WTC11 (cell line): ENCODE measurements at regions not wholly inside any gene's neighbourhood (a gene's known extent, or its start where the extent isn't known, plus 50 kb on each side); places are given as distances from the start of the nearest gene placed in this dataset.

Source experiments
- CDX4 ChIP-seq: fragments of 250-450 bp; sonication (Bioruptor Pico); IDR thresholded peaks from 2 replicates; pipeline ENCODE4 v1.9.0; 2021; ENCODE audit warnings: moderate library complexity, mild to moderate bottlenecking, inconsistent platforms, borderline replicate concordance
- CTCF ChIP-seq: fragments of 200-600 bp; IDR thresholded peaks from 2 replicates; pipeline ENCODE4 v1.8.0; 2022; ENCODE audit warnings: antibody characterized with exemption
- E2F4 ChIP-seq: sonication (generic); formaldehyde crosslinking; IDR thresholded peaks from 2 replicates; pipeline ENCODE4 v1.8.1; 2022; ENCODE audit warnings: low read depth, mild to moderate bottlenecking, moderate library complexity, missing genetic modification reagents, borderline replicate concordance
- ETV6 ChIP-seq: sonication (generic); formaldehyde crosslinking; IDR thresholded peaks from 2 replicates; pipeline ENCODE4 v1.8.1; 2022; ENCODE audit warnings: mild to moderate bottlenecking, missing genetic modification reagents
- GTF2I ChIP-seq: fragments of 250-450 bp; sonication (Bioruptor Pico); conservative IDR thresholded peaks from 2 replicates; pipeline ENCODE4 v1.4.0; 2021; ENCODE audit warnings: mild to moderate bottlenecking
- NR2C2 ChIP-seq: sonication (generic); formaldehyde crosslinking; IDR thresholded peaks from 2 replicates; pipeline ENCODE4 v1.8.0; 2022; ENCODE audit warnings: mild to moderate bottlenecking, missing genetic modification reagents
- SMAD4 ChIP-seq: sonication (generic); formaldehyde crosslinking; IDR thresholded peaks from 2 replicates; pipeline ENCODE4 v1.8.0; 2022; ENCODE audit warnings: mild to moderate bottlenecking, missing genetic modification reagents
- TCF7 ChIP-seq: sonication (generic); formaldehyde crosslinking; IDR thresholded peaks from 2 replicates; pipeline ENCODE4 v1.8.0; 2022; ENCODE audit warnings: mild to moderate bottlenecking, low read depth, missing genetic modification reagents, moderate library complexity
- TEAD4 ChIP-seq: sonication (generic); formaldehyde crosslinking; IDR thresholded peaks from 2 replicates; pipeline ENCODE4 v1.8.0; 2022; ENCODE audit warnings: mild to moderate bottlenecking, missing genetic modification reagents
- TP53 ChIP-seq: sonication (generic); formaldehyde crosslinking; IDR thresholded peaks from 2 replicates; pipeline ENCODE4 v1.8.1; 2023; ENCODE audit warnings: mild to moderate bottlenecking, missing genetic modification reagents
- ZNF121 ChIP-seq: sonication (generic); formaldehyde crosslinking; IDR thresholded peaks from 2 replicates; pipeline ENCODE4 v1.8.0; 2023; ENCODE audit warnings: missing genetic modification reagents
- TF ChIP-seq, protein P1 (sequence below): fragments of 250-450 bp; sonication (Bioruptor Pico); IDR thresholded peaks from 2 replicates; pipeline ENCODE4 v1.8.0; 2021; ENCODE audit warnings: mild to moderate bottlenecking
- TF ChIP-seq, protein P2 (sequence below): sonication (generic); formaldehyde crosslinking; IDR thresholded peaks from 2 replicates; pipeline ENCODE4 v1.8.0; 2022; ENCODE audit warnings: mild to moderate bottlenecking, missing genetic modification reagents
- TF ChIP-seq, protein P3 (sequence below): sonication (generic); formaldehyde crosslinking; IDR thresholded peaks from 2 replicates; pipeline ENCODE4 v1.8.0; 2022; ENCODE audit warnings: mild to moderate bottlenecking, missing genetic modification reagents

DNA sequence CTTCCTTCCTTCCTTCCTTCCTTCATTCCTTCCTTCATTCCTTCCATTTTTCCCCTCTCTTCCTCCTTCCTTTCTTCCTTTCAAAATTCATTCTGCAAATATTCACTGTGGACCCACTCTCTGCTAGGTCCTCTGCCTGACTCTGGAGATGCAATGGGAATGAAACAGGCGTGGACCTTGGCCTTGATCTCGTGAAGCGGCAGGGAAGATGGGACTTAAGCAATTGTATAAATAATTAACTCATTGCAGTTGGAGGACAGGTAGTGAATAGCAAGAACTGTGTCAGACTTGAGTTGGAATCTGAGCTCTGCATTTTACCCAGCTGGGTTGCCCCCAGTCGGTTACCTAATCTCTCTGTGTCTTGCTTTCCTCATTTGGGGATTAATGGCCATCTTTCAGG, 230.6 kb upstream of the LHX5 start:
- TF ChIP-seq TCF7: no peak
- no peak for TF ChIP-seq TP53 (CRISPR knock-in tag)
- no peak for TF ChIP-seq CTCF
- TF ChIP-seq E2F4 (CRISPR knock-in tag): no peak
- TF ChIP-seq, protein P1, sequence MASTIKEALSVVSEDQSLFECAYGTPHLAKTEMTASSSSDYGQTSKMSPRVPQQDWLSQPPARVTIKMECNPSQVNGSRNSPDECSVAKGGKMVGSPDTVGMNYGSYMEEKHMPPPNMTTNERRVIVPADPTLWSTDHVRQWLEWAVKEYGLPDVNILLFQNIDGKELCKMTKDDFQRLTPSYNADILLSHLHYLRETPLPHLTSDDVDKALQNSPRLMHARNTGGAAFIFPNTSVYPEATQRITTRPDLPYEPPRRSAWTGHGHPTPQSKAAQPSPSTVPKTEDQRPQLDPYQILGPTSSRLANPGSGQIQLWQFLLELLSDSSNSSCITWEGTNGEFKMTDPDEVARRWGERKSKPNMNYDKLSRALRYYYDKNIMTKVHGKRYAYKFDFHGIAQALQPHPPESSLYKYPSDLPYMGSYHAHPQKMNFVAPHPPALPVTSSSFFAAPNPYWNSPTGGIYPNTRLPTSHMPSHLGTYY (CRISPR knock-in tag): no peak
- no peak for TF ChIP-seq SMAD4 (CRISPR knock-in tag)
- TF ChIP-seq, protein P2, sequence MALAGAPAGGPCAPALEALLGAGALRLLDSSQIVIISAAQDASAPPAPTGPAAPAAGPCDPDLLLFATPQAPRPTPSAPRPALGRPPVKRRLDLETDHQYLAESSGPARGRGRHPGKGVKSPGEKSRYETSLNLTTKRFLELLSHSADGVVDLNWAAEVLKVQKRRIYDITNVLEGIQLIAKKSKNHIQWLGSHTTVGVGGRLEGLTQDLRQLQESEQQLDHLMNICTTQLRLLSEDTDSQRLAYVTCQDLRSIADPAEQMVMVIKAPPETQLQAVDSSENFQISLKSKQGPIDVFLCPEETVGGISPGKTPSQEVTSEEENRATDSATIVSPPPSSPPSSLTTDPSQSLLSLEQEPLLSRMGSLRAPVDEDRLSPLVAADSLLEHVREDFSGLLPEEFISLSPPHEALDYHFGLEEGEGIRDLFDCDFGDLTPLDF: no peak
- TF ChIP-seq, protein P3, sequence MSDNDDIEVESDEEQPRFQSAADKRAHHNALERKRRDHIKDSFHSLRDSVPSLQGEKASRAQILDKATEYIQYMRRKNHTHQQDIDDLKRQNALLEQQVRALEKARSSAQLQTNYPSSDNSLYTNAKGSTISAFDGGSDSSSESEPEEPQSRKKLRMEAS (CRISPR knock-in tag): no peak
- no peak for TF ChIP-seq GTF2I (CRISPR knock-in tag)
- TF ChIP-seq TEAD4 (CRISPR knock-in tag): no peak
- no peak for TF ChIP-seq ETV6 (CRISPR knock-in tag)
- TF ChIP-seq CDX4 (CRISPR knock-in tag): no peak
- TF ChIP-seq NR2C2 (CRISPR knock-in tag): no peak
- no peak for TF ChIP-seq ZNF121 (CRISPR knock-in tag)
